A673 (cell line): ENCODE measurements at regions not wholly inside any gene's neighbourhood (a gene's known extent, or its start where the extent isn't known, plus 50 kb on each side); places are given as distances from the start of the nearest gene placed in this dataset.
"Not testable (repeated sequence)": the region's sequence is repeated elsewhere in the genome, so short reads cannot be mapped to it uniquely, and the experiment has no call there.

ENCODE experiments used
- BruUV-seq: library from RNA; stranded (reverse); fragments of 400-500 nt; replicated peaks from 2 replicates; lab custom pipeline; 2021; lab: Mats Ljungman, UMichigan
- CTCF ChIA-PET: fragments of 300-600 bp; sonication (Branson Sonifier 250); formaldehyde crosslinking; loops from one replicate; lab custom pipeline; 2022; ENCODE audit warnings: antibody characterized with exemption; lab: Charles Lee
- POLR2A ChIA-PET: fragments of 300-600 bp; sonication (Branson Sonifier 250); formaldehyde crosslinking; loops from one replicate; lab custom pipeline; 2022; ENCODE audit warnings: antibody characterized with exemption; ENCODE audit not compliant: low non-redundant PET; lab: Charles Lee
- DNase-seq: peaks from one replicate; pipeline ENCODE4 v3.0.0-alpha.2; 2015; ENCODE audit warnings: low spot score
- H3K27ac ChIP-seq: fragments of 200-600 bp; sonication (generic); 2 replicates; pipeline ENCODE4 v1.5.1; 2016; ENCODE audit warnings: mixed run types, low read depth, mild to moderate bottlenecking, mixed read lengths, antibody characterized with exemption, low read length; ENCODE audit not compliant: poor library complexity, severe bottlenecking
- H3K27me3 ChIP-seq: fragments of 200-600 bp; sonication (generic); replicated peaks from 2 replicates; pipeline ENCODE4 v1.6.1; 2017; ENCODE audit warnings: mixed run types, low read depth, mild to moderate bottlenecking, mixed read lengths, antibody characterized with exemption, low read length; ENCODE audit not compliant: insufficient read depth, poor library complexity
- H3K36me3 ChIP-seq: fragments of 200-600 bp; sonication (generic); 2 replicates; pipeline ENCODE4 v1.6.1; 2016; ENCODE audit warnings: mixed run types, mild to moderate bottlenecking, mixed read lengths, antibody characterized with exemption, low read length; ENCODE audit not compliant: insufficient read depth, poor library complexity, severe bottlenecking
- H3K4me1 ChIP-seq: fragments of 200-600 bp; sonication (generic); 2 replicates; pipeline ENCODE4 v1.6.1; 2017; ENCODE audit warnings: mixed run types, mild to moderate bottlenecking, mixed read lengths, antibody characterized with exemption, low read length; ENCODE audit not compliant: insufficient read depth, poor library complexity, severe bottlenecking
- H3K4me3 ChIP-seq: fragments of 200-600 bp; sonication (generic); 2 replicates; pipeline ENCODE4 v1.5.1; 2016; ENCODE audit warnings: low read depth, mixed run types, mild to moderate bottlenecking, mixed read lengths, low read length; ENCODE audit not compliant: poor library complexity, severe bottlenecking
- H3K9me3 ChIP-seq: fragments of 200-600 bp; sonication (generic); 2 replicates; pipeline ENCODE4 v1.6.1; 2016; ENCODE audit warnings: mixed run types, low read depth, mild to moderate bottlenecking, mixed read lengths, antibody characterized with exemption, low read length; ENCODE audit not compliant: poor library complexity, severe bottlenecking
- EZH2 ChIP-seq: fragments of 200-600 bp; sonication (generic); IDR thresholded peaks from 2 replicates; pipeline ENCODE4 v1.6.1; 2017; ENCODE audit warnings: borderline replicate concordance, low read depth, mild to moderate bottlenecking, mixed read lengths, antibody characterized with exemption, low read length; ENCODE audit not compliant: poor library complexity, severe bottlenecking
- intact Hi-C: fragments of 100-400 bp; cut with micrococcal nuclease; formaldehyde crosslinking; loops from one replicate; pipeline ENCODE4 v1.10.0; 2022; ENCODE audit not compliant: unreplicated experiment
- TF ChIP-seq, protein P1 (sequence below): fragments of 300-800, 200-600 bp; sonication (generic); conservative IDR thresholded peaks from 2 replicates; pipeline ENCODE4 v1.5.1; 2017; ENCODE audit warnings: low read depth, mild to moderate bottlenecking, antibody characterized with exemption, low read length, moderate library complexity, mixed read lengths

- no peaks in the 10 kb centered on the region for H3K27me3 ChIP-seq
- BruUV-seq: no TSS peak
- CTCF ChIA-PET: no interaction called here
- no peak for DNase-seq
- intact Hi-C loops: no loop called here
- TF ChIP-seq, protein P1, sequence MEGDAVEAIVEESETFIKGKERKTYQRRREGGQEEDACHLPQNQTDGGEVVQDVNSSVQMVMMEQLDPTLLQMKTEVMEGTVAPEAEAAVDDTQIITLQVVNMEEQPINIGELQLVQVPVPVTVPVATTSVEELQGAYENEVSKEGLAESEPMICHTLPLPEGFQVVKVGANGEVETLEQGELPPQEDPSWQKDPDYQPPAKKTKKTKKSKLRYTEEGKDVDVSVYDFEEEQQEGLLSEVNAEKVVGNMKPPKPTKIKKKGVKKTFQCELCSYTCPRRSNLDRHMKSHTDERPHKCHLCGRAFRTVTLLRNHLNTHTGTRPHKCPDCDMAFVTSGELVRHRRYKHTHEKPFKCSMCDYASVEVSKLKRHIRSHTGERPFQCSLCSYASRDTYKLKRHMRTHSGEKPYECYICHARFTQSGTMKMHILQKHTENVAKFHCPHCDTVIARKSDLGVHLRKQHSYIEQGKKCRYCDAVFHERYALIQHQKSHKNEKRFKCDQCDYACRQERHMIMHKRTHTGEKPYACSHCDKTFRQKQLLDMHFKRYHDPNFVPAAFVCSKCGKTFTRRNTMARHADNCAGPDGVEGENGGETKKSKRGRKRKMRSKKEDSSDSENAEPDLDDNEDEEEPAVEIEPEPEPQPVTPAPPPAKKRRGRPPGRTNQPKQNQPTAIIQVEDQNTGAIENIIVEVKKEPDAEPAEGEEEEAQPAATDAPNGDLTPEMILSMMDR: no peak
- no peak for TF ChIP-seq EZH2
- no peak overlapping the region for H3K27ac ChIP-seq
- no peaks in the 10 kb centered on the region for H3K4me1 ChIP-seq
- H3K4me3 ChIP-seq: no peak overlapping the region
- POLR2A ChIA-PET: no interaction called here
- no peaks in the 10 kb centered on the region for H3K36me3 ChIP-seq
- H3K9me3 ChIP-seq: peaks cover 4% of the 10 kb centered on the region
These were observed 53.0 kb upstream of the NDUFV2 start for GRCh38 chr18:9049495-9049809.

- H3K4me1 ChIP-seq, POLR2A ChIA-PET, H3K9me3 ChIP-seq, H3K36me3 ChIP-seq, H3K4me3 ChIP-seq, BruUV-seq, H3K27ac ChIP-seq, CTCF ChIA-PET, H3K27me3 ChIP-seq, DNase-seq: not testable (repeated sequence)
- intact Hi-C loops: loop anchor here (10.0 kb wide), 1 partner anchor 396 kb away; no protein-coding TSS in a partner anchor
These were observed 51.7 kb upstream of the NDUFV2 start for GRCh38 chr18:9050628-9051284.
